Upper lobe of right lung (tissue), 1 donor: ENCODE measurements at regions not wholly inside any gene's neighbourhood (a gene's known extent, or its start where the extent isn't known, plus 50 kb on each side); places are given as distances from the start of the nearest gene placed in this dataset.
A peak's percentile ranks its signal among the peaks of the same experiment; 100 is the strongest.

Experiments used
- ATAC-seq: fragments of 200-7000 bp; cut with Tn5 transposase; one replicate; pipeline ENCODE4 v1.9.1; 2020; ENCODE audit warnings: mild to moderate bottlenecking, moderate library complexity
- DNase-seq: peaks from one replicate; pipeline ENCODE4 v3.0.0-alpha.2; 2020
- H3K27ac ChIP-seq: fragments of 200-600 bp; one replicate; pipeline ENCODE4 v1.8.0; 2022
- H3K27me3 ChIP-seq: fragments of 200-600 bp; one replicate; pipeline ENCODE4 v1.8.0; 2022; ENCODE audit warnings: mild to moderate bottlenecking
- H3K36me3 ChIP-seq: fragments of 200-600 bp; one replicate; pipeline ENCODE4 v1.8.0; 2022
- H3K4me1 ChIP-seq: fragments of 200-600 bp; one replicate; pipeline ENCODE4 v1.8.0; 2022
- H3K4me3 ChIP-seq: fragments of 200-600 bp; one replicate; pipeline ENCODE4 v1.8.0; 2022; ENCODE audit warnings: mild to moderate bottlenecking
- H3K9me3 ChIP-seq: fragments of 200-600 bp; one replicate; pipeline ENCODE4 v1.8.0; 2022
- intact Hi-C: fragments of 100-400 bp; cut with DNase I; formaldehyde crosslinking; loops from one replicate; pipeline ENCODE4 v1.11.0; 2022
- TF ChIP-seq, protein P1 (sequence below): fragments of 200-600 bp; IDR thresholded peaks from one replicate; pipeline ENCODE4 v1.8.0; 2022; ENCODE audit warnings: antibody characterized with exemption
- donor health status: DM: no; HTN: yes; CAD: no; lungs with severe emphysema.

DNA sequence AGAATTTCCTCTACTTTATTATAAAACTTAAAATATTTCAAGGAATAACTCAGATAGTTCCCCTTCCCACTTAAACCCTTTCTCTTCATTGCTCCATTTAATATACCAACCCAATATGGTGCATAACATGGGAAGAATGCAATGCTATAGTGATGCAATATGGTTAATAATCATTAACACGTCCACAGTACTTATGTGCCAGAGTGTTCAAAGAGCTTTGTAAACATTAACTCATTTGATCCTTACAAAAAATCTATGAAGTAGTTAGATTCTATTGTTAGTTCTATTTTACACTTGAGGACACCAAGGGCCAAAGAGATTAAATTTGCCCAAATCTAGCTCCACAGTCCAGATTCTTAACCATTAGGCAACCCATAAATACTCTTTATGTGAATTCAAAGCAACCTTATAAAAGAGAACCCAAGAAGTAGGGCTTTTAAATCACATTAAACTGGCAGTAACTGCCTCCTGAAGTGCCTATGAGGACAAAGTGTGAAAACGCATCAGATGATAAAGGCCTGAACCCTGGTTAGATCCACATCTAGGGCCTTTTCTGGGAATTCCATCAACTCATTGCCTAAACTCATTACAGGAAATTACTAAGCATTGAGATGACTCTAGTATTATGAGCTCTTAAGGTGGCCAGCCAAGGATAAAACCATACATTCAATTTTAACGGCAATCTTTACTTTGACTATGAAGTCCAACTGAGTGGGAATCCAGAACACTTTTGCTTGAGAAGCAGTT lies 94.3 kb downstream of the AREG start:
- no peak overlapping the region for H3K27ac ChIP-seq
- no peak for DNase-seq
- H3K27me3 ChIP-seq, result no peaks in the 10 kb centered on the region
- no peak overlapping the region for H3K4me3 ChIP-seq
- intact Hi-C loops, result no loop called here
- peak; percentile 63 for ATAC-seq
- H3K4me1 ChIP-seq, result no peaks in the 10 kb centered on the region
- TF ChIP-seq, protein P1, sequence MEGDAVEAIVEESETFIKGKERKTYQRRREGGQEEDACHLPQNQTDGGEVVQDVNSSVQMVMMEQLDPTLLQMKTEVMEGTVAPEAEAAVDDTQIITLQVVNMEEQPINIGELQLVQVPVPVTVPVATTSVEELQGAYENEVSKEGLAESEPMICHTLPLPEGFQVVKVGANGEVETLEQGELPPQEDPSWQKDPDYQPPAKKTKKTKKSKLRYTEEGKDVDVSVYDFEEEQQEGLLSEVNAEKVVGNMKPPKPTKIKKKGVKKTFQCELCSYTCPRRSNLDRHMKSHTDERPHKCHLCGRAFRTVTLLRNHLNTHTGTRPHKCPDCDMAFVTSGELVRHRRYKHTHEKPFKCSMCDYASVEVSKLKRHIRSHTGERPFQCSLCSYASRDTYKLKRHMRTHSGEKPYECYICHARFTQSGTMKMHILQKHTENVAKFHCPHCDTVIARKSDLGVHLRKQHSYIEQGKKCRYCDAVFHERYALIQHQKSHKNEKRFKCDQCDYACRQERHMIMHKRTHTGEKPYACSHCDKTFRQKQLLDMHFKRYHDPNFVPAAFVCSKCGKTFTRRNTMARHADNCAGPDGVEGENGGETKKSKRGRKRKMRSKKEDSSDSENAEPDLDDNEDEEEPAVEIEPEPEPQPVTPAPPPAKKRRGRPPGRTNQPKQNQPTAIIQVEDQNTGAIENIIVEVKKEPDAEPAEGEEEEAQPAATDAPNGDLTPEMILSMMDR, result no peak
- H3K9me3 ChIP-seq, result no peaks in the 10 kb centered on the region
- no peaks in the 10 kb centered on the region for H3K36me3 ChIP-seq

DNA sequence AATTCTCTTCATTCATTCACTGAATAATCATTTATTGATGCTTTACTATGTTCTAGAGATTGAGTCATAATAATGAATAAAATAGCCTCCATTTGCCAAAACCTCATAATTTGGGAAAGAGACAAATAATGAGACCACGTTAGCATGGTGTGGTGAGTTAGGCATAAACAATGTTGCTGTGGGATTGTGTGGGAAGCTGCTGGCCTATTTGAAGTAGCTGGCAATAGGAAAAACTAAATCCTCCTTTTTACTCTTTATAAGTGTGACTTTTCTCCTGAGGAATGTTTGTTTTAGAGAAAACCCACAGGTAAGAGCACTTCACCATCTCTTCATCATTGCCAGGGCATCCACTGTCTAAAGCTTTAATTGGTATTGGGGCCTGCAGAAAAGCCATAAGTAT lies 95.3 kb downstream of the AREG start:
- intact Hi-C loops, result no loop called here
- ATAC-seq, result no peak
- Histone ChIP-seq H3K36me3 (no peaks in the 10 kb centered on the region), H3K9me3 (no peaks in the 10 kb centered on the region), H3K27ac (no peak overlapping the region), H3K4me3 (no peak overlapping the region), H3K4me1 (no peaks in the 10 kb centered on the region), H3K27me3 (no peaks in the 10 kb centered on the region)
- TF ChIP-seq, protein P1, result no peak
- no peak for DNase-seq

DNA sequence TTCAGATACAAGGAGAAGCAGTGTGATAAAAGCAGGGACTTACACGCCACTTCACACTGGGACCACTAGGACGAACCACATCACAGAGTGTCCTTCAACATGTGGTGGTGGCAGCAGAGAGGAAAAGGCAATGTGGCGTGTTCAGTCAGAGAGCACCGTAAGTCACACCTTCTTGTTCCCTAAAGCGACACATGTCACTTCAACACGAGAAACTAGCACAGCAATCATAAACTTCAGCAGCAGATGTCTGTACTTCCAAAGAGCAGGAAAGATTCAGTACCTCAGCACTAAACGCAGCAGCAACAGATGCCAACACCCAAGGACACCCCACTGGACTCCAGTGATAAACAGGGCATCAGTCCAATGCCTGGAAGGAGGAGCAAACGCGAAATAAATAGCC lies 96.7 kb downstream of the AREG start:
- H3K4me1 ChIP-seq, result no peaks in the 10 kb centered on the region
- TF ChIP-seq, protein P1, result no peak
- no peaks in the 10 kb centered on the region for H3K27me3 ChIP-seq
- H3K27ac ChIP-seq, result no peak overlapping the region
- no peaks in the 10 kb centered on the region for H3K36me3 ChIP-seq
- ATAC-seq (no peak), DNase-seq (no peak)
- intact Hi-C loops, result no loop called here
- no peak overlapping the region for H3K4me3 ChIP-seq
- no peaks in the 10 kb centered on the region for H3K9me3 ChIP-seq

DNA sequence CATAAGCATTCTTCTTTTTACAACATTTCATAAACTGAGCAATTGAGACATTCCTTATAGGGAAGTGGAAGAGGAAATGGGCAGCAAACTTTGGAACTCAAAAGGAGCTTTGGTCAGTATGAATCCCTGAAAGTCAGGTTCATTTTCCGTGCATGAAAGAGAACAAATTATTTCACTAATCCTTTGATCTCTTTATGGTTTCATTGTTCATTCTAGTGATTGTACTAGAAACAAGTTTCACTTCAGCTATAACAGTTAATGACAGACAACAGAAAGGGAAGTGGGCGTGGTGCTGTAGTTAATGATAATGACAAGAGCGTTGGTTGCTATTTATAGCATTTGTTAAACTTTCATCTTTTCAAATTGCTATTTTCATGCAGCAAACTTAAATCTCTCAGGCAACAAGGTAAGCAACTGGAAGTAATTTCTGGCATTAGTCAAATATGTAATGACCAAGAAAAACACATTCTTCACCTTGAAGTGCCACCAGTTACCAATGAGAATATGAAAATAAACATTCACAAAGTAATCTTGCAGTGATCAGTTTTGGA lies 98.4 kb downstream of the AREG start:
- H3K27me3 ChIP-seq, result no peaks in the 10 kb centered on the region
- H3K36me3 ChIP-seq, result no peaks in the 10 kb centered on the region
- intact Hi-C loops, result no loop called here
- TF ChIP-seq, protein P1, result no peak
- no peaks in the 10 kb centered on the region for H3K4me1 ChIP-seq
- H3K9me3 ChIP-seq, result no peaks in the 10 kb centered on the region
- ATAC-seq (no peak), DNase-seq (no peak)
- H3K27ac ChIP-seq, result no peak overlapping the region
- no peak overlapping the region for H3K4me3 ChIP-seq

DNA sequence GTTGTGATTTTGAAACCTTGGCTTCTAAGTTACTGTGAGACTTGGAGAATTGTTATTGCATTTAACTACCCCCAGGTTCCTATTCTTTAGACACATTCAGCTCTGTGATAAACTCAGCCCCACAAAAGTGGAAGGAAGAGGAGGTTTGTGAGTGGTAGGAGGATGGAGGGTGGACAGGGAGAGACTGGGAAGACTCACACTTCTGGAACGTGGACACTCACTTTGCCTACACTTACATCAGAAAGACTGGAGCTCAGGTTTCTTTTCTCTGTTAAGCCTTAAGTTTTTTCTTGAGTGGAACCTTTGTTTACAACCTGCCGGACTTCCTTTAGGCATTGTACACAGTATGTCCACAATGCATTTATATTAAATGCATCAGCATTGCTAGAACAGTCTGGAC lies 99.0 kb downstream of the AREG start:
- Histone ChIP-seq H3K4me1 (no peaks in the 10 kb centered on the region), H3K4me3 (no peak overlapping the region), H3K27me3 (no peaks in the 10 kb centered on the region), H3K9me3 (no peaks in the 10 kb centered on the region), H3K36me3 (no peaks in the 10 kb centered on the region), H3K27ac (no peak overlapping the region)
- intact Hi-C loops, result no loop called here
- TF ChIP-seq, protein P1, result no peak
- ATAC-seq (peak; percentile 29), DNase-seq (no peak)
